MM.1S (cell line): ENCODE measurements at regions not wholly inside any gene's neighbourhood (a gene's known extent, or its start where the extent isn't known, plus 50 kb on each side); places are given as distances from the start of the nearest gene placed in this dataset.

Source experiments
- CTCF ChIP-seq: fragments of 300-600 bp; sonication (generic); IDR thresholded peaks from 2 replicates; pipeline ENCODE4 v1.5.1; 2016; ENCODE audit warnings: antibody characterized with exemption, low read length, mixed read lengths
- EZH2 ChIP-seq: fragments of 300-600 bp; sonication (generic); optimal IDR thresholded peaks from 2 replicates; pipeline ENCODE3; 2017; ENCODE audit warnings: low read depth, mild to moderate bottlenecking, antibody characterized with exemption, low read length, mixed read lengths
- EZH2phosphoT487 ChIP-seq: fragments of 300-600 bp; sonication (generic); IDR thresholded peaks from 2 replicates; pipeline ENCODE4 v1.6.1; 2018; ENCODE audit warnings: antibody characterized with exemption, low read length

GRCh38 chr2:122656403-122656802, 901.0 kb downstream of the TSN start:
- TF ChIP-seq CTCF (no peak), EZH2 (no peak), EZH2phosphoT487 (no peak)
